CD4-positive, alpha-beta T cell (primary cell): ENCODE measurements at regions not wholly inside any gene's neighbourhood (a gene's known extent, or its start where the extent isn't known, plus 50 kb on each side); places are given as distances from the start of the nearest gene placed in this dataset.

Experiments used
- ATAC-seq: fragments of 200-7000 bp; cut with Tn5 transposase; one replicate; pipeline ENCODE4 v1.10.0; 2022; ENCODE audit warnings: mild to moderate bottlenecking; ENCODE audit not compliant: poor library complexity
- CTCF ChIA-PET: fragments of 350-600 bp; sonication (Branson Sonifier 250); formaldehyde crosslinking; loops from one replicate; lab custom pipeline; 2021; ENCODE audit warnings: antibody characterized with exemption, inconsistent platforms; lab: Charles Lee
- POLR2A ChIA-PET: fragments of 350-600 bp; sonication (Branson Sonifier 250); formaldehyde crosslinking; loops from one replicate; lab custom pipeline; 2021; ENCODE audit warnings: antibody characterized with exemption, inconsistent platforms; lab: Charles Lee
- DNase-seq, 14 experiments: peaks; one replicate each; pipeline ENCODE4 v3.0.0-alpha.2; 2013 to 2020; ENCODE audit warnings: mixed read lengths in 2 of 14
- H3K27ac ChIP-seq, 2 donors: one replicate each; pipeline versions ENCODE4 v1.5.1 to v1.7.0; 2013; ENCODE audit warnings: low read length in 2 of 2, low read depth in 1 of 2, mild to moderate bottlenecking in 1 of 2
- H3K27me3 ChIP-seq, 2 experiments: 1 replicate in 1 of 2; 2 replicates in 1 of 2; pipeline versions ENCODE4 v1.6.1 to v1.7.0; 2013; ENCODE audit warnings: low read length in 2 of 2, control low read depth in 1 of 2, mild to moderate bottlenecking in 1 of 2, moderate library complexity in 1 of 2; ENCODE audit not compliant: insufficient read depth in 2 of 2, control insufficient read depth in 1 of 2
- H3K36me3 ChIP-seq: one replicate; pipeline ENCODE4 v1.6.1; 2013; ENCODE audit warnings: low read length, control low read depth; ENCODE audit not compliant: insufficient read depth
- H3K4me1 ChIP-seq: one replicate; pipeline ENCODE4 v1.6.1; 2013; ENCODE audit warnings: low read length, control low read depth; ENCODE audit not compliant: insufficient read depth
- H3K4me3 ChIP-seq: one replicate; pipeline ENCODE4 v1.5.1; 2013; ENCODE audit warnings: mild to moderate bottlenecking, low read length, moderate library complexity
- H3K9me3 ChIP-seq, 2 experiments: 1 replicate in 1 of 2; 2 replicates in 1 of 2; pipeline versions ENCODE4 v1.6.1 to v1.7.0; 2013; ENCODE audit warnings: low read length in 2 of 2, mild to moderate bottlenecking in 2 of 2, control low read depth in 1 of 2, moderate library complexity in 1 of 2; ENCODE audit not compliant: control insufficient read depth in 1 of 2, insufficient read depth in 1 of 2
- H3K27ac Mint-ChIP-seq: one replicate; pipeline ENCODE4 v1.8.0; 2020; ENCODE audit warnings: mixed read lengths
- H3K27me3 Mint-ChIP-seq: one replicate; pipeline ENCODE4 v1.8.0; 2021; ENCODE audit warnings: mixed read lengths
- H3K36me3 Mint-ChIP-seq: one replicate; pipeline ENCODE4 v1.8.0; 2021; ENCODE audit warnings: low read depth, mixed read lengths
- H3K4me1 Mint-ChIP-seq: one replicate; pipeline ENCODE4 v1.8.0; 2021; ENCODE audit warnings: low read depth, mixed read lengths
- H3K4me3 Mint-ChIP-seq: one replicate; pipeline ENCODE4 v1.8.0; 2020; ENCODE audit warnings: mild to moderate bottlenecking, mixed read lengths
- H3K9me3 Mint-ChIP-seq: one replicate; pipeline ENCODE4 v1.8.0; 2020; ENCODE audit warnings: mixed read lengths
- intact Hi-C, 2 experiments: fragments of 100-400 bp; cut with DNase I in 1 of 2; cut with micrococcal nuclease in 1 of 2; formaldehyde crosslinking; loops; one replicate each; pipeline versions ENCODE4 v1.15.1 to v1.9.0; 2023 to 2025; cut with DNase I, micrococcal nuclease
- TF ChIP-seq, protein P1 (sequence below): fragments of 200-600 bp; IDR thresholded peaks from one replicate; pipeline ENCODE4 v1.8.0; 2022; ENCODE audit warnings: antibody characterized with exemption, mild to moderate bottlenecking

DNA sequence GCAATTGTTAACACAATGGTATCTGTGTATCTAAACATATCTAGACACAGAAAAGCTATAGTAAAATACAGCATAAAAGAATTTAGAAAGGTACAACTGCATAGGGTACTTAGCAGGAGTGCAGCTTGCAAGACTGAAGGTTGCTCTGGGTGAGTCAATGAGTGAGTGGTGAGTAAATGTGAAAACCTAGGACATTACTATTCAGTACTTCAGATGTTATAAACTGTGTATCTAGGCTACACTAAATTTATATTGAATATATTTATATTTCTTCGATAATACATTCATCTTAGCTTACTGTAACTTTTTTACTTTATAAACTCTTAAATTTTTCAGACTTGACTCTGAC lies 409.0 kb upstream of the DCN start:
- Mint-ChIP-seq H3K9me3 (no peaks in the 10 kb centered on the region), H3K27me3 (no peaks in the 10 kb centered on the region), H3K27ac (no peak overlapping the region), H3K4me1 (peaks cover 13% of the 10 kb centered on the region), H3K36me3 (no peaks in the 10 kb centered on the region), H3K4me3 (no peak overlapping the region)
- intact Hi-C loops: no loop called here
- Histone ChIP-seq H3K36me3 (no peaks in the 10 kb centered on the region), H3K27me3 (no peaks in the 10 kb centered on the region), H3K4me3 (no peak overlapping the region), H3K27ac (no peak overlapping the region), H3K9me3 (no peaks in the 10 kb centered on the region), H3K4me1 (no peaks in the 10 kb centered on the region)
- ChIA-PET CTCF (interaction anchor here (0.8 to 1.2 kb wide), 2 partner anchors 9 to 13 kb away, joined by 3 to 4 read pairs; no protein-coding TSS in a partner anchor), POLR2A (no interaction called here)
- ATAC-seq (no peak), DNase-seq (no peak)
- TF ChIP-seq, protein P1, sequence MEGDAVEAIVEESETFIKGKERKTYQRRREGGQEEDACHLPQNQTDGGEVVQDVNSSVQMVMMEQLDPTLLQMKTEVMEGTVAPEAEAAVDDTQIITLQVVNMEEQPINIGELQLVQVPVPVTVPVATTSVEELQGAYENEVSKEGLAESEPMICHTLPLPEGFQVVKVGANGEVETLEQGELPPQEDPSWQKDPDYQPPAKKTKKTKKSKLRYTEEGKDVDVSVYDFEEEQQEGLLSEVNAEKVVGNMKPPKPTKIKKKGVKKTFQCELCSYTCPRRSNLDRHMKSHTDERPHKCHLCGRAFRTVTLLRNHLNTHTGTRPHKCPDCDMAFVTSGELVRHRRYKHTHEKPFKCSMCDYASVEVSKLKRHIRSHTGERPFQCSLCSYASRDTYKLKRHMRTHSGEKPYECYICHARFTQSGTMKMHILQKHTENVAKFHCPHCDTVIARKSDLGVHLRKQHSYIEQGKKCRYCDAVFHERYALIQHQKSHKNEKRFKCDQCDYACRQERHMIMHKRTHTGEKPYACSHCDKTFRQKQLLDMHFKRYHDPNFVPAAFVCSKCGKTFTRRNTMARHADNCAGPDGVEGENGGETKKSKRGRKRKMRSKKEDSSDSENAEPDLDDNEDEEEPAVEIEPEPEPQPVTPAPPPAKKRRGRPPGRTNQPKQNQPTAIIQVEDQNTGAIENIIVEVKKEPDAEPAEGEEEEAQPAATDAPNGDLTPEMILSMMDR: no peak

DNA sequence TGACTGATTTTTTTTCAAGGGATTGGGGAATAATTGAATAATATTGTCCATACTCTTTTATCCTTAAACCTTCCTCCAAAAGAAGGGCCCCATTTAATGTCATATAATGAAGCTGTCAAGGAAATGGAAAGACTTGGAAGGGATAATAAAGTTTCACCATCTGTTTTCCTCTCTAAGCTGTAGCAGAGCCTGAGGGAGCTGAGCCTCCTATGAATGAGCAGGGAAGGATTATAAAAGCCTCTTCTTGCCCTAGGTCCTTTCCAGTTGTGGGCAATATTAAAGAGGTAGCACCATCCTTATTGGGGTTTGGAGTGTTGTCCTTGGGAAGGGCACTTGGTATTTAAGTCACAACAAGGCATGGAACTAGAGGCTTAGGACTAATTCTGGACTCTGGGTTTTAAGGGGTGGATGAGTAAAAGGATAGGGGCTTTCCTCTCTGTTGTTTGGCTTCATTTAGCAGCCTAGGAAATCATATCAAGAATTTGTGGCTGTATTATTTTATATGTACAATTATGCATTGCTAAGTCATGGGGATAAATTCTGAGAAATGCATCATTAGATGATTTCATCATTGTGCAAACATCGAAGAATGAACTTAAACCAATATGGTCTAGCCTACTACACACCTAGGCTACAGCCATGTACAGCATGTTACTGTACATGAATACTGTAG lies 408.5 kb upstream of the DCN start:
- ATAC-seq (no peak), DNase-seq (no peak)
- TF ChIP-seq, protein P1: no peak
- ChIA-PET POLR2A (no interaction called here), CTCF (interaction anchor here (0.8 kb wide), 1 partner anchor 10 kb away, joined by 3 read pairs; no protein-coding TSS in a partner anchor)
- intact Hi-C loops: no loop called here
- Mint-ChIP-seq H3K4me3 (no peak overlapping the region), H3K27me3 (no peaks in the 10 kb centered on the region), H3K36me3 (no peaks in the 10 kb centered on the region), H3K9me3 (no peaks in the 10 kb centered on the region), H3K27ac (no peak overlapping the region), H3K4me1 (peaks cover 13% of the 10 kb centered on the region)
- Histone ChIP-seq H3K4me1 (no peaks in the 10 kb centered on the region), H3K36me3 (no peaks in the 10 kb centered on the region), H3K27me3 (no peaks in the 10 kb centered on the region), H3K27ac (no peak overlapping the region), H3K4me3 (no peak overlapping the region), H3K9me3 (no peaks in the 10 kb centered on the region)

DNA sequence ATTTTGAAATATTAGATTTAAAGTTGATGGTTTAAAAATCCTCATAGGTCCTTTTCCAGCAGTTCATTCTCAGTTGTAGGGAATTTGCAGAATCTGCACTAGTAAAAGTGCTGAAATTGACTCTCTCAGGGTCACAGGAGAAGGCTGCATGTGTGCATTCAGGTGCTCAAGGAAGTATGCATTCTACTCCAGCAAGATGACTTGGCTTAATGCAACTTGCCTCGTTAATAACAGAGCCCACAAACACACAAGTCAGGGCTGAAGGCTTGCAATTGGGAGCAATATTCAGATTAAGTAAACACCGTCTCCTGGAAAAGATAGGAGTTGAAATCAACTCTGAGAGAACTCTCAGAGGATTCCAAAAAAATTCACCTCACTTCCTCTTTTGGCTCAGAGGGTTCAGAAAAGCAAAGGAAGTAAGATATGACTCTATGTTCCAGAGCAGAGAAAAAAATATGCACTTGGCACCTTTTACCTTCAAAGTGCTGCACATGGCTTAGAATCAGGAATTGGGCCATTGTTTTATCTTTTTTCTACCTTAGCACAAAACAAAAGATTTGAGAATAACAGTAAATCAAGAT lies 406.3 kb upstream of the DCN start:
- Histone ChIP-seq H3K27ac (no peak overlapping the region), H3K27me3 (no peaks in the 10 kb centered on the region), H3K4me3 (no peak overlapping the region), H3K4me1 (no peaks in the 10 kb centered on the region), H3K36me3 (no peaks in the 10 kb centered on the region), H3K9me3 (no peaks in the 10 kb centered on the region)
- Mint-ChIP-seq H3K36me3 (no peaks in the 10 kb centered on the region), H3K27me3 (no peaks in the 10 kb centered on the region), H3K9me3 (no peaks in the 10 kb centered on the region), H3K27ac (no peak overlapping the region), H3K4me1 (peaks cover 5% of the 10 kb centered on the region), H3K4me3 (no peak overlapping the region)
- no peak for ATAC-seq
- POLR2A ChIA-PET: no interaction called here
- CTCF ChIA-PET: no interaction called here
- DNase-seq: no peak
- TF ChIP-seq, protein P1: no peak
- intact Hi-C loops: no loop called here
